GM12875 (cell line): ENCODE measurements at regions not wholly inside any gene's neighbourhood (a gene's known extent, or its start where the extent isn't known, plus 50 kb on each side); places are given as distances from the start of the nearest gene placed in this dataset.

ENCODE experiments used
- H3K4me3 ChIP-seq: one replicate; pipeline ENCODE4 v1.5.1; 2011; ENCODE audit warnings: low read depth, low read length, control low read depth
- TF ChIP-seq, protein P1 (sequence below): IDR thresholded peaks from 2 replicates; pipeline ENCODE4 v1.5.1; 2011; ENCODE audit warnings: low read depth, mild to moderate bottlenecking, control low read depth, inconsistent platforms, low read length, moderate library complexity, borderline replicate concordance; ENCODE audit not compliant: insufficient read depth

- TF ChIP-seq, protein P1, sequence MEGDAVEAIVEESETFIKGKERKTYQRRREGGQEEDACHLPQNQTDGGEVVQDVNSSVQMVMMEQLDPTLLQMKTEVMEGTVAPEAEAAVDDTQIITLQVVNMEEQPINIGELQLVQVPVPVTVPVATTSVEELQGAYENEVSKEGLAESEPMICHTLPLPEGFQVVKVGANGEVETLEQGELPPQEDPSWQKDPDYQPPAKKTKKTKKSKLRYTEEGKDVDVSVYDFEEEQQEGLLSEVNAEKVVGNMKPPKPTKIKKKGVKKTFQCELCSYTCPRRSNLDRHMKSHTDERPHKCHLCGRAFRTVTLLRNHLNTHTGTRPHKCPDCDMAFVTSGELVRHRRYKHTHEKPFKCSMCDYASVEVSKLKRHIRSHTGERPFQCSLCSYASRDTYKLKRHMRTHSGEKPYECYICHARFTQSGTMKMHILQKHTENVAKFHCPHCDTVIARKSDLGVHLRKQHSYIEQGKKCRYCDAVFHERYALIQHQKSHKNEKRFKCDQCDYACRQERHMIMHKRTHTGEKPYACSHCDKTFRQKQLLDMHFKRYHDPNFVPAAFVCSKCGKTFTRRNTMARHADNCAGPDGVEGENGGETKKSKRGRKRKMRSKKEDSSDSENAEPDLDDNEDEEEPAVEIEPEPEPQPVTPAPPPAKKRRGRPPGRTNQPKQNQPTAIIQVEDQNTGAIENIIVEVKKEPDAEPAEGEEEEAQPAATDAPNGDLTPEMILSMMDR, result no peak
- H3K4me3 ChIP-seq, result no peak overlapping the region
Observed at GRCh38 chr2:146228466-146229058, 1616.3 kb upstream of the ACVR2A start.

DNA sequence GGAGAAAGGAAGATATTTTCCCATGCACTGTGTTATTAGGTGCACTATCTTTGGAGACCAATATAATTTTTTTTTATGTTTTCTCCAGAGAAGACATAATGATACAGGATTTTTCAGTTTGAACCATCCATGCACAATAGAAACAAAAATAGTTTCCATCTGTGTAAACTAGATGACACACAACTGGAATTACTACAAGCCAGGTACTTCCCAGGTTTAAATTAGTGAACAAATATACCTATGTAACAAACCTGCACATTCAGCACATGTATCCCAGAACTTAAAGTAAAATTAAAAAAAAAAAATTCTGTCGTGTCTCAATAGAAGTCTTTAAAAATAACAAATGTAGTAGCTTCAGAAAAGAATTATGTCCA, 1616.8 kb upstream of the ACVR2A start:
- TF ChIP-seq, protein P1, result no peak

DNA sequence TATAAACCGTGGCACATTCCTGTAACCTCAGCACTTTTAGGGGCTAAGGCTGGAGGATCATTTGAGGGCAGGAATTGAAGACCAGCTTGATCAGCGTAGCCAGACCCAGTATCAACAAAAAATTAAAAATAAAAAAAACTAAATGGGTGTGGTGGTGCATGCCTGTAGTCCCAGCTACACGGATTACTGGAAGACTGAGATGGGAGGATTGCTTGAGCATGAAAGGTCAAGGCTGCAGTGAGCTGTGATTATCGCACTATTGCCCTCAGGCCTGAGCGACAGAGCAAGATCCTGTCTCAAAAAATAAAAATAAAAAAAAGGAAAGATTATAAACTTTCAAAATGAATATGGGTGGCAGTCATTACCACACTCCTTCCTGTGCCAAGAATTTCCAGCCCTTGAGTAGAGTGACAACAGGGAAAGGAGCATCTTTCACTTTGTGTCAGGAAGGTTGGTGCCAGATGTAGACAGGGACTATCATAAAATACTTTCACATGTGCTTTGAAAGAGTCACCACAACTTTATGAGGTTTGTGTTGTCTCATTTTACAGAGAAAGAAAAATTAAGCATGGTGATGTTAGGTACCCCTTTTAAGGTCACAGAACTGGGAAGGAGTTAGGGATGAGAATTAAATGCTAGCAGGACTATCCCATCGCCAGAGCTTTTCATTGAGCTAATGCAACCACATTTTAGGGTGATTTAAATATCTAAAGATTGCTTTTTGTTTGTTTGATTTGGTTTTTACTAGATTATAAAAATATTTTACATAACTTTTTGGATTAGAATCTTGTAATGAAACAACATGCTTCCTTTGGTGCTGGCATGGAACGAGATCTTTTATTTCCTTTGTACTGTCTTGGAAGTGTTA, 1617.4 kb upstream of the ACVR2A start:
- no peak overlapping the region for H3K4me3 ChIP-seq
- TF ChIP-seq, protein P1, result no peak

More for the DNA sequence above, 1616.8 kb upstream of the ACVR2A start:
- no peak overlapping the region for H3K4me3 ChIP-seq

DNA sequence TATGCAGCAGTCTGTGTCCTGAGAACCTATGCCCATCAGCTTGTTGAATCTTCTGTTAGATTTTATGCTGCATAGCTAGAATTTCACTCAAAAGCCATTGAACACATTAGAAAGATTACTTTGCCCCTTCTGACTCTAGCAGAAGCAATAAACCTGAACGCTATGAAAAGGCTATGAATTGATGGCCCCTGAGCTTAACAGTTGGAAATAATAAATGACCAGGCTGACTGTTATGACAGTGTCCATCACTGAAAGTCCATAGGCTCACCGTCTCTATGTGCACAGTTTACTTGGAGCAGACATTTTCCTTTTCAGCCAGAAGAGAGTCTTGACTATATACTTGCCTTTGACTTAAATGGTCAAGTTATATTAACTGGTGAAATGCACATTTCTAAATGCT, 1618.8 kb upstream of the ACVR2A start:
- TF ChIP-seq, protein P1, result no peak
- no peak overlapping the region for H3K4me3 ChIP-seq

DNA sequence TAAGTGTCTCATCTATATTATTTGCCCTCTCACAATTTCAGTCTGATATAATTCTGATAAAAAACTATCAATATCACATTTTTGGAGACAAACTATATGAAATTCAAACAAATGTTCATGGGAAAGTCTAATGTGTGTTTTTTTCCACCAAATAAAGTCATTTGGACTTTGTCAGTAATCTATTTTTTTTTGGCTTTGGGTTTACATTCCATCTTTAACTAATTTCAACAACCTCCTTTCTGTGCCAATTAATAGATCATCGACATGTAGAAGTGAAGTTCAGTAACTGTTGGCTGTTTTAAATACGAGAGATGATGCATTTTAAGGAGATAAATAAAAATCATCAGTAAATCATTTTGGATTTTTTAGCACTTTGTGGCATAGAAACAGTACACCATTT, 1623.0 kb upstream of the ACVR2A start:
- no peak overlapping the region for H3K4me3 ChIP-seq
- TF ChIP-seq, protein P1, result no peak

DNA sequence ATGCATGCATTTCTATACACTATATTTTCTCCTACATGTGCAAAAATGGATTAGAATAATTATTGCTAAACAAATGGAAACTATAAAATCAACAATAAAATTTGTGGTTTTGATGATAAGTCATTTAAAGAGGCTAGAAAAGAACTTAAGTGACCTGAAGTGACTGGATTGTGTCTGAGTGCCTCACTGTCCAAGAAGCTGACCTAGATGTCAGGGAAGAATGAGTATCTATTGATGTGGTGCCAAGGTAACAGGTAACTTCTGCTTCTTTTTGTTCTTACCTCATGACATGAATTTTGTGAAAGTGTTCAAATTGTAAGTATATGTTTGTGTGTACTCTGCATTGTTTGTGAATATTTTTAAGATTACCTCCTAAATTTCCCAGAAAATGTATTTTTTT, 1623.9 kb upstream of the ACVR2A start:
- H3K4me3 ChIP-seq, result no peak overlapping the region
- TF ChIP-seq, protein P1, result no peak

- TF ChIP-seq, protein P1, result no peak
- no peak overlapping the region for H3K4me3 ChIP-seq
Observed at GRCh38 chr2:146214394-146214929, 1630.4 kb upstream of the ACVR2A start.
